ENCODE measurements at regions not wholly inside any gene's neighbourhood (a gene's known extent, or its start where the extent isn't known, plus 50 kb on each side); places are given as distances from the start of the nearest gene placed in this dataset.

DNA sequence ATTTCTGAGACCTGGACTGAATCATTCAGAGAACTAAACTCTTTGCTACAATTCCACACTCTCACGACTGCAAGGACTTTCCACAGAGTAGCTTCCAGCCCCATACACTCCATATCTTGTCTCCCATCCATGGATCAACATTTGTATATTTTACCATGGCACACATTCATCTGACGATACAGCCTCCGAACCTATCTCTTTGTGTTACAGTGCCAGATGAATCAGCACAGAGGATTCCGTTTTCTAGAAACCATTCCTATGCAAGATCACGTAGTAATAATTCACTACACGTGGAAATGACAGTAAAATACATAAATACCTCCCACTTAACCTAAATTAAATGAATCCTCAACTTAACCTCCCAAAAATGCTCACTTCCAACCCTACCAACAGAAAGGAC, 110.0 kb upstream of the PRDX6 start:
- TF ChIP-seq, protein P1, sequence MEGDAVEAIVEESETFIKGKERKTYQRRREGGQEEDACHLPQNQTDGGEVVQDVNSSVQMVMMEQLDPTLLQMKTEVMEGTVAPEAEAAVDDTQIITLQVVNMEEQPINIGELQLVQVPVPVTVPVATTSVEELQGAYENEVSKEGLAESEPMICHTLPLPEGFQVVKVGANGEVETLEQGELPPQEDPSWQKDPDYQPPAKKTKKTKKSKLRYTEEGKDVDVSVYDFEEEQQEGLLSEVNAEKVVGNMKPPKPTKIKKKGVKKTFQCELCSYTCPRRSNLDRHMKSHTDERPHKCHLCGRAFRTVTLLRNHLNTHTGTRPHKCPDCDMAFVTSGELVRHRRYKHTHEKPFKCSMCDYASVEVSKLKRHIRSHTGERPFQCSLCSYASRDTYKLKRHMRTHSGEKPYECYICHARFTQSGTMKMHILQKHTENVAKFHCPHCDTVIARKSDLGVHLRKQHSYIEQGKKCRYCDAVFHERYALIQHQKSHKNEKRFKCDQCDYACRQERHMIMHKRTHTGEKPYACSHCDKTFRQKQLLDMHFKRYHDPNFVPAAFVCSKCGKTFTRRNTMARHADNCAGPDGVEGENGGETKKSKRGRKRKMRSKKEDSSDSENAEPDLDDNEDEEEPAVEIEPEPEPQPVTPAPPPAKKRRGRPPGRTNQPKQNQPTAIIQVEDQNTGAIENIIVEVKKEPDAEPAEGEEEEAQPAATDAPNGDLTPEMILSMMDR (IDR thresholded peaks at IDR 0.05; ENCODE audit: control extremely low read depth in 1 of 3, insufficient read depth in 1 of 3, low read depth in 1 of 3, low read length in 3 of 3) = no peak
- no peak for TF ChIP-seq KDM5A (IDR thresholded peaks at IDR 0.05; ENCODE audit: low read length)
- no peak for TF ChIP-seq FOSL1 (IDR thresholded peaks at IDR 0.05; ENCODE audit: insufficient read depth, low read depth, low read length)
- no peak for TF ChIP-seq BACH1 (IDR thresholded peaks at IDR 0.05; ENCODE audit: low read length)
- TF ChIP-seq, protein P2, sequence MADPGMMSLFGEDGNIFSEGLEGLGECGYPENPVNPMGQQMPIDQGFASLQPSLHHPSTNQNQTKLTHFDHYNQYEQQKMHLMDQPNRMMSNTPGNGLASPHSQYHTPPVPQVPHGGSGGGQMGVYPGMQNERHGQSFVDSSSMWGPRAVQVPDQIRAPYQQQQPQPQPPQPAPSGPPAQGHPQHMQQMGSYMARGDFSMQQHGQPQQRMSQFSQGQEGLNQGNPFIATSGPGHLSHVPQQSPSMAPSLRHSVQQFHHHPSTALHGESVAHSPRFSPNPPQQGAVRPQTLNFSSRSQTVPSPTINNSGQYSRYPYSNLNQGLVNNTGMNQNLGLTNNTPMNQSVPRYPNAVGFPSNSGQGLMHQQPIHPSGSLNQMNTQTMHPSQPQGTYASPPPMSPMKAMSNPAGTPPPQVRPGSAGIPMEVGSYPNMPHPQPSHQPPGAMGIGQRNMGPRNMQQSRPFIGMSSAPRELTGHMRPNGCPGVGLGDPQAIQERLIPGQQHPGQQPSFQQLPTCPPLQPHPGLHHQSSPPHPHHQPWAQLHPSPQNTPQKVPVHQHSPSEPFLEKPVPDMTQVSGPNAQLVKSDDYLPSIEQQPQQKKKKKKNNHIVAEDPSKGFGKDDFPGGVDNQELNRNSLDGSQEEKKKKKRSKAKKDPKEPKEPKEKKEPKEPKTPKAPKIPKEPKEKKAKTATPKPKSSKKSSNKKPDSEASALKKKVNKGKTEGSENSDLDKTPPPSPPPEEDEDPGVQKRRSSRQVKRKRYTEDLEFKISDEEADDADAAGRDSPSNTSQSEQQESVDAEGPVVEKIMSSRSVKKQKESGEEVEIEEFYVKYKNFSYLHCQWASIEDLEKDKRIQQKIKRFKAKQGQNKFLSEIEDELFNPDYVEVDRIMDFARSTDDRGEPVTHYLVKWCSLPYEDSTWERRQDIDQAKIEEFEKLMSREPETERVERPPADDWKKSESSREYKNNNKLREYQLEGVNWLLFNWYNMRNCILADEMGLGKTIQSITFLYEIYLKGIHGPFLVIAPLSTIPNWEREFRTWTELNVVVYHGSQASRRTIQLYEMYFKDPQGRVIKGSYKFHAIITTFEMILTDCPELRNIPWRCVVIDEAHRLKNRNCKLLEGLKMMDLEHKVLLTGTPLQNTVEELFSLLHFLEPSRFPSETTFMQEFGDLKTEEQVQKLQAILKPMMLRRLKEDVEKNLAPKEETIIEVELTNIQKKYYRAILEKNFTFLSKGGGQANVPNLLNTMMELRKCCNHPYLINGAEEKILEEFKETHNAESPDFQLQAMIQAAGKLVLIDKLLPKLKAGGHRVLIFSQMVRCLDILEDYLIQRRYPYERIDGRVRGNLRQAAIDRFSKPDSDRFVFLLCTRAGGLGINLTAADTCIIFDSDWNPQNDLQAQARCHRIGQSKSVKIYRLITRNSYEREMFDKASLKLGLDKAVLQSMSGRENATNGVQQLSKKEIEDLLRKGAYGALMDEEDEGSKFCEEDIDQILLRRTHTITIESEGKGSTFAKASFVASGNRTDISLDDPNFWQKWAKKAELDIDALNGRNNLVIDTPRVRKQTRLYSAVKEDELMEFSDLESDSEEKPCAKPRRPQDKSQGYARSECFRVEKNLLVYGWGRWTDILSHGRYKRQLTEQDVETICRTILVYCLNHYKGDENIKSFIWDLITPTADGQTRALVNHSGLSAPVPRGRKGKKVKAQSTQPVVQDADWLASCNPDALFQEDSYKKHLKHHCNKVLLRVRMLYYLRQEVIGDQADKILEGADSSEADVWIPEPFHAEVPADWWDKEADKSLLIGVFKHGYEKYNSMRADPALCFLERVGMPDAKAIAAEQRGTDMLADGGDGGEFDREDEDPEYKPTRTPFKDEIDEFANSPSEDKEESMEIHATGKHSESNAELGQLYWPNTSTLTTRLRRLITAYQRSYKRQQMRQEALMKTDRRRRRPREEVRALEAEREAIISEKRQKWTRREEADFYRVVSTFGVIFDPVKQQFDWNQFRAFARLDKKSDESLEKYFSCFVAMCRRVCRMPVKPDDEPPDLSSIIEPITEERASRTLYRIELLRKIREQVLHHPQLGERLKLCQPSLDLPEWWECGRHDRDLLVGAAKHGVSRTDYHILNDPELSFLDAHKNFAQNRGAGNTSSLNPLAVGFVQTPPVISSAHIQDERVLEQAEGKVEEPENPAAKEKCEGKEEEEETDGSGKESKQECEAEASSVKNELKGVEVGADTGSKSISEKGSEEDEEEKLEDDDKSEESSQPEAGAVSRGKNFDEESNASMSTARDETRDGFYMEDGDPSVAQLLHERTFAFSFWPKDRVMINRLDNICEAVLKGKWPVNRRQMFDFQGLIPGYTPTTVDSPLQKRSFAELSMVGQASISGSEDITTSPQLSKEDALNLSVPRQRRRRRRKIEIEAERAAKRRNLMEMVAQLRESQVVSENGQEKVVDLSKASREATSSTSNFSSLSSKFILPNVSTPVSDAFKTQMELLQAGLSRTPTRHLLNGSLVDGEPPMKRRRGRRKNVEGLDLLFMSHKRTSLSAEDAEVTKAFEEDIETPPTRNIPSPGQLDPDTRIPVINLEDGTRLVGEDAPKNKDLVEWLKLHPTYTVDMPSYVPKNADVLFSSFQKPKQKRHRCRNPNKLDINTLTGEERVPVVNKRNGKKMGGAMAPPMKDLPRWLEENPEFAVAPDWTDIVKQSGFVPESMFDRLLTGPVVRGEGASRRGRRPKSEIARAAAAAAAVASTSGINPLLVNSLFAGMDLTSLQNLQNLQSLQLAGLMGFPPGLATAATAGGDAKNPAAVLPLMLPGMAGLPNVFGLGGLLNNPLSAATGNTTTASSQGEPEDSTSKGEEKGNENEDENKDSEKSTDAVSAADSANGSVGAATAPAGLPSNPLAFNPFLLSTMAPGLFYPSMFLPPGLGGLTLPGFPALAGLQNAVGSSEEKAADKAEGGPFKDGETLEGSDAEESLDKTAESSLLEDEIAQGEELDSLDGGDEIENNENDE (IDR thresholded peaks at IDR 0.05; ENCODE audit: insufficient replicate concordance, low read length) = no peak
- no peak for TF ChIP-seq RFX5 (IDR thresholded peaks at IDR 0.05; ENCODE audit: borderline replicate concordance, low read depth, low read length)
- no peak for TF ChIP-seq KDM1A (IDR thresholded peaks at IDR 0.05; ENCODE audit: borderline replicate concordance, low read length)
- TF ChIP-seq, protein P3, sequence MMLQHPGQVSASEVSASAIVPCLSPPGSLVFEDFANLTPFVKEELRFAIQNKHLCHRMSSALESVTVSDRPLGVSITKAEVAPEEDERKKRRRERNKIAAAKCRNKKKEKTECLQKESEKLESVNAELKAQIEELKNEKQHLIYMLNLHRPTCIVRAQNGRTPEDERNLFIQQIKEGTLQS (IDR thresholded peaks at IDR 0.05; ENCODE audit: insufficient read depth, low read depth, low read length) = no peak
- TF ChIP-seq EZH2 (IDR thresholded peaks at IDR 0.05; ENCODE audit: low read depth, low read length, severe bottlenecking) = no peak
- no peak for TF ChIP-seq GABPA (IDR thresholded peaks at IDR 0.05; ENCODE audit: borderline replicate concordance, insufficient read depth, low read length)

Measured in H1 (cell line).